ENCODE measurements at regions not wholly inside any gene's neighbourhood (a gene's known extent, or its start where the extent isn't known, plus 50 kb on each side); places are given as distances from the start of the nearest gene placed in this dataset.
"Not testable (repeated sequence)": the region's sequence is repeated elsewhere in the genome, so short reads cannot be mapped to it uniquely, and the experiment has no call there.

GRCh38 chr7:110548372-110548771, 542.6 kb upstream of the LRRN3 start:
- DNase-seq (ENCODE audit: low read depth): no peak
- TF ChIP-seq, protein P1, sequence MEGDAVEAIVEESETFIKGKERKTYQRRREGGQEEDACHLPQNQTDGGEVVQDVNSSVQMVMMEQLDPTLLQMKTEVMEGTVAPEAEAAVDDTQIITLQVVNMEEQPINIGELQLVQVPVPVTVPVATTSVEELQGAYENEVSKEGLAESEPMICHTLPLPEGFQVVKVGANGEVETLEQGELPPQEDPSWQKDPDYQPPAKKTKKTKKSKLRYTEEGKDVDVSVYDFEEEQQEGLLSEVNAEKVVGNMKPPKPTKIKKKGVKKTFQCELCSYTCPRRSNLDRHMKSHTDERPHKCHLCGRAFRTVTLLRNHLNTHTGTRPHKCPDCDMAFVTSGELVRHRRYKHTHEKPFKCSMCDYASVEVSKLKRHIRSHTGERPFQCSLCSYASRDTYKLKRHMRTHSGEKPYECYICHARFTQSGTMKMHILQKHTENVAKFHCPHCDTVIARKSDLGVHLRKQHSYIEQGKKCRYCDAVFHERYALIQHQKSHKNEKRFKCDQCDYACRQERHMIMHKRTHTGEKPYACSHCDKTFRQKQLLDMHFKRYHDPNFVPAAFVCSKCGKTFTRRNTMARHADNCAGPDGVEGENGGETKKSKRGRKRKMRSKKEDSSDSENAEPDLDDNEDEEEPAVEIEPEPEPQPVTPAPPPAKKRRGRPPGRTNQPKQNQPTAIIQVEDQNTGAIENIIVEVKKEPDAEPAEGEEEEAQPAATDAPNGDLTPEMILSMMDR (conservative IDR thresholded peaks at IDR 0.05; ENCODE audit: low read depth, low read length): no peak

DNA sequence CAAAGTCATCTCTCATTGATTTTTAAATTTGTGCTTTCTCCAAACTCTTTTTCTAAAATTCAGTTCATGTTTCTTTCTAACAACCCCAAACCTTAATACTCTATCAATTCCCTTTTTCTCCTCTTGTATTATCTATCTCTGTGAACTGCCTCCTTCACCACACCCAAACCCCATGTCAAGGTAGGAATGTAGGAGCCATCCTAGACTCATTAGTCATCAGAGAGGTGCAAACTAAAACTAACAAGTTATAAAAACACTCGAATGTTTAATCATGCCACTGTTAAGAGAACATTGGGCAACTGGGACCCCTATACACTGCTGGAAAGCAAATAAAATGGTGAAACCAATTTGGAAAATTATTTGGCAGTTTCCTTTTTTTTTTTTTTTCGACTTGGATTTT, 533.8 kb upstream of the LRRN3 start:
- TF ChIP-seq, protein P1 (conservative IDR thresholded peaks at IDR 0.05; ENCODE audit: low read depth, low read length): no peak
- no peak for DNase-seq (ENCODE audit: low read depth)
- H3K4me3 ChIP-seq (ENCODE audit: low read depth, low read length): no peak overlapping the region

More at GRCh38 chr7:110548372-110548771, 542.6 kb upstream of the LRRN3 start:
- H3K4me3 ChIP-seq (ENCODE audit: low read depth, low read length): no peak overlapping the region

DNA sequence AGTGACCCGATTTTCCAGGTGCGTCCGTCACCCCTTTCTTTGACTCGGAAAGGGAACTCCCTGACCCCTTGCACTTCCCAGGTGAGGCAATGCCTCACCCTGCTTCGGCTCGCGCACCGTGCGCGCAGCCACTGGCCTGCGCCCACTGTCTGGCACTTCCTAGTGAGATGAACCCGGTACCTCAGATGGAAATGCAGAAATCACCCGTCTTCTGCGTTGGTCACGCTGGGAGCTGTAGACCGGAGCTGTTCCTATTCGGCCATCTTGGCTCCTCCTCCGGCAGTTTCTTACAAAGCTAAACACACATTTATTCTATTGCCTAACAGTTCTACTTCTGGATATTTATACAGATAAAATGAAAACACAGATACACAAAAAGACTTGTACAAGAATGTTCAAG, 527.6 kb upstream of the LRRN3 start:
- not testable (repeated sequence) for DNase-seq (ENCODE audit: low read depth); H3K4me3 ChIP-seq (ENCODE audit: low read depth, low read length)

GRCh38 chr7:110564246-110564645, 526.7 kb upstream of the LRRN3 start:
- H3K4me3 ChIP-seq (ENCODE audit: low read depth, low read length): no peak overlapping the region
- TF ChIP-seq, protein P1 (conservative IDR thresholded peaks at IDR 0.05; ENCODE audit: low read depth, low read length): no peak
- no peak for DNase-seq (ENCODE audit: low read depth)

- no peak overlapping the region for H3K4me3 ChIP-seq (ENCODE audit: low read depth, low read length)
- DNase-seq (ENCODE audit: low read depth): no peak
- TF ChIP-seq, protein P1 (conservative IDR thresholded peaks at IDR 0.05; ENCODE audit: low read depth, low read length): no peak
Measured at GRCh38 chr7:110568388-110568787, 522.5 kb upstream of the LRRN3 start.

GRCh38 chr7:110568932-110569331, 522.0 kb upstream of the LRRN3 start:
- no peak for DNase-seq (ENCODE audit: low read depth)
- H3K4me3 ChIP-seq (ENCODE audit: low read depth, low read length): no peak overlapping the region
- TF ChIP-seq, protein P1 (conservative IDR thresholded peaks at IDR 0.05; ENCODE audit: low read depth, low read length): no peak

- no peak for DNase-seq (ENCODE audit: low read depth)
- H3K4me3 ChIP-seq (ENCODE audit: low read depth, low read length): no peak overlapping the region
- TF ChIP-seq, protein P1 (conservative IDR thresholded peaks at IDR 0.05; ENCODE audit: low read depth, low read length): no peak
Measured at GRCh38 chr7:110569486-110570205, 521.3 kb upstream of the LRRN3 start.
